Myocyte (in vitro differentiated cells): ENCODE measurements at regions not wholly inside any gene's neighbourhood (a gene's known extent, or its start where the extent isn't known, plus 50 kb on each side); places are given as distances from the start of the nearest gene placed in this dataset.

Experiments
- DNase-seq: peaks from one replicate; pipeline ENCODE4 v3.0.0-alpha.2; 2012; ENCODE audit warnings: low read depth

GRCh38 chr16:76612497-76612896 lies 335.3 kb downstream of the CNTNAP4 start:
- DNase-seq: no peak

DNA sequence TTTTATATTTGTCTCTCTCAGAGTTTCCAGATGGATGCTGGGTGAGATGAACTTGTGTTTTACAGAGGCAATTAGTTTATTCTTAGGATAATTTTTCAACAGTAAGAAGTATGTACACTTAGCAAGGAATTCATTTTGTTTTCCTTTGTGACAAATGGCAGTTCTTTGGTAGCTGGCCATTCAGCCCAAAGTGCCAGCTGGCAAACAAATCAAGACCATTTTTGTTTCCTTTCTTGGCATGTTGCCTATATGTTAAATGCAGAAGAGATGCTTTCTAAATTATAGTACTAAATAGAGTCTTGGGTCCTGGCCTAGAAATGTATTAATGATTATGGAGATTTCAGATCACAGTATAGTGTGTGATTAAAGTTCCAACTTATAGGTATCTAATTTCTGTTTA lies 337.1 kb downstream of the CNTNAP4 start:
- DNase-seq: no peak

DNA sequence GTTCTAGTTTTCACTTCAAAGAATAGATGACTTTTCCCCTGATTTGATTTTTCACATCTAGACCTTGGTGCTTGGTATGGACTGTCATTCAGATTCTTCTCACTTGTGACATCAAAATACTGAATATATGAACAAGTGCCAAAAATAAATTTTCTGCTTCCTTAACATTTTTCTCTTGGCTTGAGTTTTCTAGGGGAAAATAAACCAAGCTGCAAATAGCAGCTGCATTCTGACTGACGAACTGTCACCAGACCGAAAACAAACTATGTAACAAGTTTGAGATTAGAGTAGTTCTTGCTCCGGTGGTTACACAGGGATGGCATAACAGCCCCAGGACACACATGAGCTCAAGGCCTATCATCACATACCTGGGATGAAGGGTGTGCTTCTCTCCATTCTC lies 345.7 kb downstream of the CNTNAP4 start:
- DNase-seq: no peak

DNA sequence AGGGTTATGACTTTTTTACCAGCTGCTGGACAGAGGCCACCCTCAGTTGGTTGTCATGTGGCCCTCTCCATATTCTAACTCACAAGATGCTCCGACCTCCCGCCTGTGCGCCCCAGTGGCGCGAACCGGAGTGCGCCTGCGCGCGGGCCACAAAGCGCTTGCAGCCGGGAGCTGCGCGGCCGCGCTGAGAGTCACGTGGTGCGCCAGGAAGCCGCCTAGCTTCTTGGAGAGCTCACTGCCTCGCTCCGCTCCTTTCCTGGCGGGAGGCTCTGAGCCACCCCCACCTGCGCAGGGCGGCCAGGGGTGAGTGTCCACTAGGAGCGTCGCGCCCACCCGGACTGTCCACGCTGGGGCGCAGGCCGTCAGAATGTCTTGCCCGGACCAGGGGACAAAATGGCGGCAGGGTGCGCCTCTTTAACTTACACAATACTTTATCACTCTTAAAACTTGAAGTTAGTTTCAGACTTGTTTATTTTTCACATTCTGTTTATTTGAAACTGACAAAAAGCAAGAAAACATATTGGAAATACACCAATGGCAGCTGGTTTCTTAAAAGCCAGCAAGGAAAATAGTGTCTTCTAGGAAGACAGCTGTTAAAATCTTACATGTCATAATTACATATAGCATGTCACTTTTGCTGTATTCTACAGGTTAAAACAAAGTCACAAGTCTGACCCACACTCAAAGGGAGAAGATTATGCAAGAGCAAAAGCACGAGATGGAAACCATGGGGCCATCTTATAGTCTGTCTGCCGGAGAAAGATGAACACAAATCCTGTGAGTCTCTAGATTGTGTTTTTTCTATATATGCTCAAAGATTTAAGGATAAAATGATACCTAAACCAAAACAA lies 357.9 kb downstream of the CNTNAP4 start:
- DNase-seq: no peak

- DNase-seq: peak; percentile 4
These were observed 362.6 kb downstream of the CNTNAP4 start for GRCh38 chr16:76639685-76640289.

DNA sequence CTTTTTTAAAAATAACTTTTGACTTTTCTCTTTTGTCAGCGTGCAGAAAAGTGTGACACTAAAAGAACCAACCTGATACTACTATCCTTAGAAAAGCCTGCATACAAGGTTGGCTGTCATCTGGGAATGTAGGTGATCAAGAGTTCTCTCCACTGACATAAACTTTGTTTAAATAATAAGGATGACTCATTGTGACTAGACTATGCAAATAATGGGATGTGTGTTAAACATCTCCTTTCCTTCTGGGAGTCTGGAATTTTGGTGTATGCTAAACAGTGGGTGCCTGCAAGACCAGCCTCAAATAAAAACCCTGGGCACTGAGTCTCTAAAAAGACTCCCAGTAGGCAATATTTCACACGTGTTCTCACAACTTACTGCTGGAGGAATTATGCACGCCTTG lies 373.4 kb downstream of the CNTNAP4 start:
- DNase-seq: no peak

- peak; percentile 26 for DNase-seq
These were observed 376.3 kb downstream of the CNTNAP4 start for GRCh38 chr16:76653390-76654026.

GRCh38 chr16:76654088-76654820 lies 377.1 kb downstream of the CNTNAP4 start:
- no peak for DNase-seq

DNA sequence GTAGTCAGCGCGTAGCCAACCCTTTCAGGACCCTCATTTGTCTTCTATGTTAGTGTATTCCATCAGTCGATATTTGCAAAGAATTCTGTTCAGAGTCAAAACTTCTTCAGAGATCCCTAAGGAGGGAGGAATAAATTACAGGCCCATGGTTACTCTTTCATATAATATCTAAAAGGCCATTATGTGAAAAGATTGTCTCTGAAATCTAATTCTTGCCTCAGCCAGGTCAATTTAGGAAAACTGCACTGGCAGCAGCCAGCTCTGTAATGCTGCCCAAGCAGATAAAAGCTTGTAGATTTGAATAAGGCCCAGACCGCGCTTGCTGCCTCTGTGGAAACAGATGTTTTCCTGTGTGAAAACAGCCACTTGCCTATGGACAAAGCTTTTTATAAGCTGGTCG lies 379.8 kb downstream of the CNTNAP4 start:
- no peak for DNase-seq

DNA sequence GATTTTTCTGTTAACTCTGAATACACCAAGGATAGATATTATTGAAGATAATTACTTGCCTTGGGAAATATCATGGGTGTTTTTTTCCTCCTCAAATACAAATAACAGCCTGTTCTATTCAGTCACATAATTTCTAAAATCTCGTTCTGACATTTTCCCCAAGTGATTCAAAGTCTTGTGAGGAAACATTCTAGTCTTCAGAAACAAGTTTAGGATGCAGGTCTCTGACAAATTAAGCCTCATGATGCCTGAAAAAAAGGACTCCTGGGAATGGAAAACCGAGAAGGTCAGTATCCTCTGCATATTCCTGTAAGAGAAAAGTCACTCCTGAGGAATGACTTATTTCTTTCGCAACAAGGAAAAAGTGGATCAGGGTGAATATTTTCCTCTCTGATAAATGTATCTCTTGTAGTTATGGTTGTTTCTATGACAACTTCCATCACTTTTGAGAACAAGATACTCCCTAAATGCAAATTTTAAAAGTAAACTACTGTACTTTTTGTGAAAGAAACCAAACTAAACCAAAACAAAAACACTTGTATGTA lies 384.6 kb downstream of the CNTNAP4 start:
- DNase-seq: no peak

GRCh38 chr16:76665571-76666275 lies 388.5 kb downstream of the CNTNAP4 start:
- no peak for DNase-seq

DNA sequence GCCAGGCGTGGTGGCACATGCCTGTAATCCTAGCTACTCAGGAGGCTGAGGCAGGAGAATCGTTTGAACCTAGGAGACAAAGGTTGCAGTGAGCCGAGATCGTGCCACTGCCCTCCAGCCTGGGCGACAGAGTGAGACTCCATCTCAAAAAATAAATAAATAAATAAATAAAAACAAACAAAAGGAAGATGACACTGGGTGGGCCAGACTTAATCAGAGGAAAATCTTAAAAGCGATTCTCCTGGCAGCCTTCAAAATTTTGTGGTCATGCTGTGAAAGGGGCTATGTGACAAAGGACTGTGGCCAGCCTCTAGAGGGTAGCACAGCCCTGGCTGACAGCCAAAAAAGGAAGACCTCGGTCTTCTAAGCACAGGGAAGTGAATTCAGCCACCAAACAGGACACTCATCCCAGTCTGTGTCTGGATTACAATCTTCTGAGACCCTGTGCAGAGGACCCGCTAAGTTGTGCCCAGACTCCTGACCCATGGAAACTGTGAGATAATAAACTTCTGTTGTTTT lies 391.1 kb downstream of the CNTNAP4 start:
- no peak for DNase-seq

DNA sequence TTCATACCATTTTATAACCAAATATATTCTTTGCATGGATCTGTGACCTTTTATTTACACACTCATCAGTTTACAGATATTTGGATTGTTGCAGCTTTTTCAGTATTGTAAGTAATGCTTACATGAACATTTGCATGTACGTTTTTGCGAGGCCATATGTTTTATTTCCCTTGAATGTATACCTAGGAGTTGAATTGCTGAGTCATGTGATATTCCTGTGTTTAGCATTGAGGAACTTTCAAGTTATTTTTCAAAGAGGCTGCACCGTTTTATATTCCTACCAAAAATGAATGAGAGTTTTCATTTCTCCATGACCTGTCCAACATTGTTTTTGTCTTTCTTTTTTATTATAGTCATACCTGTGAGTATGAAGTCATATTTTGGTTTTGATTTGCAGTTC lies 392.1 kb downstream of the CNTNAP4 start:
- DNase-seq: no peak

- no peak for DNase-seq
These were observed 393.1 kb downstream of the CNTNAP4 start for GRCh38 chr16:76670125-76670857.

GRCh38 chr16:76676356-76676755 lies 399.2 kb downstream of the CNTNAP4 start:
- no peak for DNase-seq

DNA sequence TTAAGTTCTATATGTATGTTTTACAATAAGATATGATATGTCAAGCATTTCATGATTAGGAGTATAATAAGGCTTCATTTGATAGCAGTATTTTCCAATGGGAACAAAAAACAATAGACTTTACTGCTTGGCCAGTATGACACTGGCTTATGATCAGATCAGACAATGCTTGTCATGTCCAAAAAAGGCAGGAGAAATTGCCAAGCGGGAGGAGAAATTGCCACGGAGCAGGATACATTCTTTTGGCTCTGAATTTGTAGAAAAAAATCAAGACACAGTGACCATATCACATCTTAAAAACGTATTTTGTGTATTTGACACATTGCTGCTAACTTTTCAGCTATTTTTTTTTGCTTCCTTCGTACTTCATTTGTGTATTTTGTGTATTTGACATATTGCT lies 404.1 kb downstream of the CNTNAP4 start:
- no peak for DNase-seq

- no peak for DNase-seq
These were observed 405.9 kb downstream of the CNTNAP4 start for GRCh38 chr16:76683051-76683450.

GRCh38 chr16:76696876-76697275 lies 419.7 kb downstream of the CNTNAP4 start:
- DNase-seq: no peak

DNA sequence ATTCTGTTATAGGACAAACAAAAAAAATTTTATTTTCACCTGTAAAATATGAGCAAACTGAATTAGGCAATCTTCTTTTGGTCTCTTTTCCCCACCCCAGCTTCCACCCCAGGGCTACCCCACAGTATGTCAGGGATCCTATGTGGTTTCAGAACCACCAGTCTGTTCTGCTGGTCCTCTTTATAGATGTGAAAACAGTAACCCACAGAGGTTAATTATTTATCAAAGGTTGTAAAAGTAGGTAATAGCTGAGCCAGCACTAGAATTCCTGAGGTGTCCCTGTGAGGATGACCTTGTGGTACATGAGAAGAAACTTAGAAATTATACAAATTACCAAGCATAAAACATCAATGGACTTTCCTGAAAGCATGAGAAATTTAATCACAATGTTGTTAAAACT lies 428.7 kb downstream of the CNTNAP4 start:
- no peak for DNase-seq

GRCh38 chr16:76713191-76713590 lies 436.0 kb downstream of the CNTNAP4 start:
- no peak for DNase-seq
